Tibial nerve (tissue), 4 donors: ENCODE measurements at regions not wholly inside any gene's neighbourhood (a gene's known extent, or its start where the extent isn't known, plus 50 kb on each side); places are given as distances from the start of the nearest gene placed in this dataset.

Experiments used
- DNase-seq, 2 donors: peaks; one replicate each; pipeline ENCODE4 v3.0.0-alpha.2; 2019; ENCODE audit warnings: low spot score in 2 of 2
- H3K27ac ChIP-seq, 4 donors: fragments of 200-600 bp; sonication (generic) in 3 of 4; one replicate each; pipeline ENCODE4 v1.5.1; 2017 to 2019; ENCODE audit warnings: mild to moderate bottlenecking in 1 of 4
- H3K27me3 ChIP-seq, 2 donors: fragments of 200-600 bp; sonication (generic) in 1 of 2; one replicate each; pipeline versions ENCODE4 v1.5.1 to v1.6.0; 2017 to 2019
- H3K36me3 ChIP-seq, 3 donors: fragments of 200-600 bp; sonication (generic); one replicate each; pipeline ENCODE4 v1.5.1; 2018 to 2019
- H3K4me1 ChIP-seq, 4 donors: fragments of 200-600 bp; sonication (generic) in 3 of 4; one replicate each; pipeline ENCODE4 v1.5.1; 2017 to 2019
- H3K4me3 ChIP-seq, 4 donors: fragments of 200-600 bp; sonication (generic) in 3 of 4; one replicate each; pipeline ENCODE4 v1.5.1; 2017 to 2019; ENCODE audit warnings: mild to moderate bottlenecking in 1 of 4, moderate library complexity in 1 of 4
- H3K9me3 ChIP-seq, 4 donors: fragments of 200-600 bp; sonication (generic) in 3 of 4; one replicate each; pipeline ENCODE4 v1.5.1; 2017 to 2019
- EP300 ChIP-seq, 2 donors: sonication (generic); formaldehyde crosslinking; IDR thresholded peaks; one replicate each; pipeline ENCODE4 v1.6.1; 2017; ENCODE audit warnings: antibody characterized with exemption in 2 of 2, mild to moderate bottlenecking in 1 of 2
- POLR2A ChIP-seq, 2 donors: fragments of 450-650 bp; IDR thresholded peaks; one replicate each; pipeline ENCODE4 v1.6.1; 2017; ENCODE audit warnings: antibody characterized with exemption in 2 of 2, mild to moderate bottlenecking in 2 of 2, moderate library complexity in 2 of 2
- whole genome bisulfite sequencing, 2 donors: methylation state at CpG; one replicate each; pipeline ENCODE4 v1.1.5; 2018; 5-methylcytosine and 5-hydroxymethylcytosine counted together
- TF ChIP-seq, protein P1 (sequence below), 5 experiments: fragments of 200-600 bp in 3 of 5; fragments of 450-650 bp in 2 of 5; sonication (generic) in 3 of 5; IDR thresholded peaks; one replicate each; pipeline ENCODE4 v1.5.1; 2016 to 2019; ENCODE audit warnings: antibody characterized with exemption in 5 of 5, mild to moderate bottlenecking in 3 of 5, moderate library complexity in 2 of 5

DNA sequence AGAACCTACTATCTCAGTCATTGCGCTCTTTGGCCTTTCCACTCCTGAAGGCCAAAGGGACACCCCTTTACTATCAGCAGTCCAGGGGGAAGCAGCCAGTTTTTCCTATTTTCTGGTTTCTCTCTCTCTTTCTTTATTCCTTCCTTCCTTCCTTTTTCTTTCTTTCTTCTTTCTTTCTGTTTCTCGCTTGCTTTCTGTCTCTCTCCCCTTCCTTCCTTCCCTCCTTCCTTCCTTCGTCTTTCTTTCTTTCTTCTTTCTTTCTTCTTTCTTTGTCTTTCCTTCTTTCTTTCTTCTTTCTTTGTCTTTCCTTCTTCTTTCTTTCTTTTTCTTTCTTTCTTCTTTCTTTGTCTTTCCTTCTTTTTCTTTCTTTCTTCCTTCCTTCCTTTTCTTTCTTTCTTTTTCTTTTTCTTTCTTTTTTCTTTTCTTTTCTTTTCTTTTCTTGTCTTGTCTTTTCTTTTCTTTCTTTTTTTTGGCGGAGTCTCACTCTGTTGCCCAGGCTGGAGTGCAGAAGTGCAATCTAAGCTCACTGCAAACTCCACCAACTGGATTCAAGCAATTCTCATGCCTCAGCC is 64.9 kb upstream of the OTX2 start:
- Histone ChIP-seq H3K9me3 (no peaks in the 10 kb centered on the region), H3K27me3 (no peaks in the 10 kb centered on the region), H3K4me1 (no peaks in the 10 kb centered on the region), H3K36me3 (no peaks in the 10 kb centered on the region), H3K27ac (no peak overlapping the region), H3K4me3 (no peak overlapping the region)
- 93 to 94% methylated on average over 4 of the region's 4 CpGs for WGBS, 2 donors
- TF ChIP-seq, protein P1, sequence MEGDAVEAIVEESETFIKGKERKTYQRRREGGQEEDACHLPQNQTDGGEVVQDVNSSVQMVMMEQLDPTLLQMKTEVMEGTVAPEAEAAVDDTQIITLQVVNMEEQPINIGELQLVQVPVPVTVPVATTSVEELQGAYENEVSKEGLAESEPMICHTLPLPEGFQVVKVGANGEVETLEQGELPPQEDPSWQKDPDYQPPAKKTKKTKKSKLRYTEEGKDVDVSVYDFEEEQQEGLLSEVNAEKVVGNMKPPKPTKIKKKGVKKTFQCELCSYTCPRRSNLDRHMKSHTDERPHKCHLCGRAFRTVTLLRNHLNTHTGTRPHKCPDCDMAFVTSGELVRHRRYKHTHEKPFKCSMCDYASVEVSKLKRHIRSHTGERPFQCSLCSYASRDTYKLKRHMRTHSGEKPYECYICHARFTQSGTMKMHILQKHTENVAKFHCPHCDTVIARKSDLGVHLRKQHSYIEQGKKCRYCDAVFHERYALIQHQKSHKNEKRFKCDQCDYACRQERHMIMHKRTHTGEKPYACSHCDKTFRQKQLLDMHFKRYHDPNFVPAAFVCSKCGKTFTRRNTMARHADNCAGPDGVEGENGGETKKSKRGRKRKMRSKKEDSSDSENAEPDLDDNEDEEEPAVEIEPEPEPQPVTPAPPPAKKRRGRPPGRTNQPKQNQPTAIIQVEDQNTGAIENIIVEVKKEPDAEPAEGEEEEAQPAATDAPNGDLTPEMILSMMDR (IDR thresholded peaks at IDR 0.05): no peak
- TF ChIP-seq POLR2A (IDR thresholded peaks at IDR 0.05): no peak
- TF ChIP-seq EP300 (IDR thresholded peaks at IDR 0.05): no peak
- DNase-seq: no peak

DNA sequence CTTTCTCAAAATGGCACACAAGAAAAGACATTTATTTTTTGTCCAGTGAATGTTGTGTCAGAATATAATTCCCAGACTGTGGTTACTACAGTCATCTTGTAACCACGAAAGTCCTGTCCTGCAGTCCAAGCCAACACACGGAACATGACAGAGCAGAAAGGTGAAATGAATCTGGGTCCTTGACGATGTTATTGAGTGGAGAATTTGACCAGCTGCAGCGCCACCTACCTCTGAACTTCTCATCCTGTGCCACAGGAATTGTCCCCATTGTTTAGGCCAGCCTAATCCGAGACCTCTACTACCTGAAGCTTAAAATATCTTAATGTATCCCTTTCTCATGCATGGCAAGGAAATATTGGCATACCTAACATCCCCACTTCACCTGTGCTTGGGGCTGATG is 64.1 kb upstream of the OTX2 start:
- Histone ChIP-seq H3K4me1 (no peaks in the 10 kb centered on the region), H3K27ac (no peak overlapping the region), H3K36me3 (no peaks in the 10 kb centered on the region), H3K27me3 (no peaks in the 10 kb centered on the region), H3K4me3 (no peak overlapping the region), H3K9me3 (no peaks in the 10 kb centered on the region)
- TF ChIP-seq, protein P1 (IDR thresholded peaks at IDR 0.05): no peak
- TF ChIP-seq POLR2A (IDR thresholded peaks at IDR 0.05) (no peak), EP300 (IDR thresholded peaks at IDR 0.05) (no peak)
- 26 to 30% methylated on average over 5 of the region's 5 CpGs for WGBS, 2 donors
- DNase-seq: no peak

DNA sequence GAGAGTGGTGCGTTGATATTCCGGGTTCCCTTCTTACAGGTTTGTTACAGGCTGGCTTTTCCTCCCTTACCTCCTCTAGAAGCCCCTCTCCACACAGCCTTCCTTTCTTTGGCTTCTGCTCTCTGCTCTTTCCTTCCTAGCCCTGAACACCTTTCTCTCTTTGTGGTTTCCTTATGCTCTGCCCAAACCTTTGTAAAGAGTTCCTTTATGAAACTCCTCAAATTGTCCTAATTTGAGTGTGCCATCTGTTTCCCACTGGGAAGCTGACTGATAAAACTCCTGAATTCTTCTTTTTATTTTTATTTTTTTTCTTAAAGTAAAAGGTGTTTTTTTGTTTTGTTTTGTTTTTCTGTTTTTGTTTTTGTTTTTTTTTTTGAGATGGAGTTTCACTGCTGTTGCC is 60.1 kb upstream of the OTX2 start:
- Histone ChIP-seq H3K4me3 (no peak overlapping the region), H3K9me3 (no peaks in the 10 kb centered on the region), H3K4me1 (no peaks in the 10 kb centered on the region), H3K27me3 (no peaks in the 10 kb centered on the region), H3K36me3 (no peaks in the 10 kb centered on the region), H3K27ac (no peak overlapping the region)
- TF ChIP-seq, protein P1 (IDR thresholded peaks at IDR 0.05): no peak
- DNase-seq: no peak
- 95 to 97% methylated on average over 2 of the region's 2 CpGs for WGBS, 2 donors

DNA sequence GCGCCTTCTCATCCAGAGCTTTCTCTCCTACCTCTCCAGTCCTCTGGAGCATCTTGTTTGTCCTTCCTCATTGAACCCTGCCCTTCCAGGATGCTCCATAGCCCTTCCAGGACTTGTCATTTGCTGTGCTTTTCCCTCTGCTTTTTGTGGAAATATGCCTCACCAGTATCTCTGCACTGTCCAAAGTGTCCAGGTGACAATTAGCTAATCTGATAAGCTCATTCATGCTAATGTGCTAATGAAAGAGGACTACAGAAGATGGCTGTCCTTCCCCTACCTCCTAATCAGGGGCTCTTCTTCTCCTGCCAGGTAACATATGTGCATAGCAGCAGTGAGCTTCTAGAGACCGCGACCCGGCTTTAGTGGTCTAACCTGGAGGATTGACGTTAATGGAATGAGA is 58.4 kb upstream of the OTX2 start:
- no peaks in the 10 kb centered on the region for H3K36me3 ChIP-seq
- H3K27ac ChIP-seq: no peak overlapping the region
- TF ChIP-seq POLR2A (IDR thresholded peaks at IDR 0.05): no peak
- TF ChIP-seq EP300 (IDR thresholded peaks at IDR 0.05): no peak
- TF ChIP-seq, protein P1 (IDR thresholded peaks at IDR 0.05): no peak
- H3K4me1 ChIP-seq: no peaks in the 10 kb centered on the region
- H3K4me3 ChIP-seq: no peak overlapping the region
- 82 to 83% methylated on average over 5 of the region's 5 CpGs for WGBS, 2 donors
- H3K27me3 ChIP-seq: no peaks in the 10 kb centered on the region
- no peak for DNase-seq
- no peaks in the 10 kb centered on the region for H3K9me3 ChIP-seq

DNA sequence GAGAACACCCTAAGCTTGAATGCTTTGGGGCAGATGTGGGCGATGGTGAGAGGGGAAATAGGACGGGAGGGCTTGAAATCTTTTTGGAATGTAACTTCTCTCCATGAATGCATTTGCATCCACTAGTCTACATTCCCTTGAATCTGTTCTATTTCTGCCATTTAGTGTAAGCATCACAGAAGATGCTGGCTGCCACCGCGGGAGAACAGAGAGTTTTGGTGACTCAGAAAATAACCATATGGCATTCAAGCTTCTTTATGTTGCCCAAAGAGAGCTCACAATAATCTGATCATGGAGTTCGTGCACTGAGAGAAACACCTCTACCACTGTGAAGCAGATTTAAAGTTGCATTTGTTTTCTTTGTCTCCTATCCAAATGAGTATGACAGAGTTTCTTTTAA is 52.6 kb upstream of the OTX2 start:
- Histone ChIP-seq H3K27ac (no peak overlapping the region), H3K36me3 (no peaks in the 10 kb centered on the region), H3K27me3 (peaks cover 0 to 3% of the 10 kb centered on the region in 2 donors), H3K9me3 (no peaks in the 10 kb centered on the region), H3K4me3 (no peak overlapping the region), H3K4me1 (no peaks in the 10 kb centered on the region)
- TF ChIP-seq POLR2A (IDR thresholded peaks at IDR 0.05) (no peak), EP300 (IDR thresholded peaks at IDR 0.05) (no peak)
- TF ChIP-seq, protein P1 (IDR thresholded peaks at IDR 0.05): no peak
- DNase-seq: no peak
- 58 to 64% methylated on average over 5 of the region's 5 CpGs for WGBS, 2 donors
